GM12873 (cell line): ENCODE measurements at regions not wholly inside any gene's neighbourhood (a gene's known extent, or its start where the extent isn't known, plus 50 kb on each side); places are given as distances from the start of the nearest gene placed in this dataset.

ENCODE experiments used
- CTCF ChIP-seq: IDR thresholded peaks from 2 replicates; pipeline ENCODE4 v1.5.1; 2012; ENCODE audit warnings: low read depth, mild to moderate bottlenecking, moderate library complexity, low read length, control low read depth; ENCODE audit not compliant: insufficient read depth; ENCODE audit errors: missing control alignments

- TF ChIP-seq CTCF: no peak
Observed at GRCh38 chr6:97450087-97450486, 167.1 kb upstream of the MMS22L start.

- no peak for TF ChIP-seq CTCF
Observed at GRCh38 chr6:97456070-97456469, 173.1 kb upstream of the MMS22L start.

GRCh38 chr6:97459535-97459934 lies 176.5 kb upstream of the MMS22L start:
- TF ChIP-seq CTCF: no peak

- no peak for TF ChIP-seq CTCF
Observed at GRCh38 chr6:97459986-97460385, 177.0 kb upstream of the MMS22L start.

GRCh38 chr6:97460394-97461080 lies 177.5 kb upstream of the MMS22L start:
- TF ChIP-seq CTCF: no peak

GRCh38 chr6:97461218-97461617 lies 178.2 kb upstream of the MMS22L start:
- TF ChIP-seq CTCF: no peak

GRCh38 chr6:97462031-97462430 lies 179.0 kb upstream of the MMS22L start:
- TF ChIP-seq CTCF: no peak
